Liver (tissue), 8 donors: ENCODE measurements at regions not wholly inside any gene's neighbourhood (a gene's known extent, or its start where the extent isn't known, plus 50 kb on each side); places are given as distances from the start of the nearest gene placed in this dataset.

Experiments
- DNase-seq: peaks from one replicate; pipeline ENCODE4 v3.0.0-alpha.2; 2017; ENCODE audit warnings: low spot score
- H3K27ac ChIP-seq, 2 donors: one replicate each; pipeline ENCODE4 v1.7.0; 2013; ENCODE audit warnings: inconsistent platforms in 2 of 2, low read length in 2 of 2, control low read depth in 1 of 2, low read depth in 1 of 2, mild to moderate bottlenecking in 1 of 2
- H3K27me3 ChIP-seq, 4 donors: one replicate each; pipeline versions ENCODE4 v1.6.1 to v1.7.0; 2013; ENCODE audit warnings: low read length in 3 of 4, inconsistent platforms in 1 of 4, mild to moderate bottlenecking in 1 of 4, moderate library complexity in 1 of 4; ENCODE audit not compliant: control insufficient read depth in 4 of 4, insufficient read depth in 4 of 4
- H3K36me3 ChIP-seq, 4 donors: one replicate each; pipeline versions ENCODE4 v1.6.1 to v1.7.0; 2013; ENCODE audit warnings: low read length in 3 of 4, mild to moderate bottlenecking in 3 of 4, low read depth in 1 of 4, moderate library complexity in 1 of 4; ENCODE audit not compliant: control insufficient read depth in 4 of 4, insufficient read depth in 3 of 4
- H3K4me1 ChIP-seq, 4 donors: one replicate each; pipeline versions ENCODE4 v1.6.1 to v1.7.0; 2013; ENCODE audit warnings: low read length in 3 of 4, mild to moderate bottlenecking in 3 of 4, moderate library complexity in 1 of 4; ENCODE audit not compliant: control insufficient read depth in 4 of 4, insufficient read depth in 4 of 4
- H3K4me3 ChIP-seq, 3 donors: one replicate each; pipeline versions ENCODE4 v1.6.1 to v1.7.0; 2013; ENCODE audit warnings: low read length in 3 of 3, control low read depth in 1 of 3, low read depth in 1 of 3, mild to moderate bottlenecking in 1 of 3
- H3K9ac ChIP-seq, 2 donors: one replicate each; pipeline ENCODE4 v1.7.0; 2013; ENCODE audit warnings: low read length in 2 of 2, mild to moderate bottlenecking in 2 of 2, moderate library complexity in 2 of 2, control low read depth in 1 of 2, low read depth in 1 of 2
- H3K9me3 ChIP-seq, 4 donors: one replicate each; pipeline versions ENCODE4 v1.6.1 to v1.7.0; 2013; ENCODE audit warnings: low read length in 3 of 4; ENCODE audit not compliant: control insufficient read depth in 4 of 4
- ATF3 ChIP-seq: IDR thresholded peaks from 2 replicates; pipeline ENCODE4 v1.6.1; 2016; ENCODE audit warnings: antibody characterized with exemption
- CTCF ChIP-seq: fragments of 150-350 bp; IDR thresholded peaks from 2 replicates; pipeline ENCODE4 v1.5.1; 2017; ENCODE audit warnings: improper control_type of control experiment, low read depth, low read length; ENCODE audit not compliant: missing input control
- EGR1 ChIP-seq, 2 donors: IDR thresholded peaks; 2 replicates each; pipeline ENCODE4 v1.6.1; 2016 to 2018; ENCODE audit warnings: antibody characterized with exemption in 2 of 2, low read depth in 2 of 2
- FOXA1 ChIP-seq: IDR thresholded peaks from 2 replicates; pipeline ENCODE4 v1.6.1; 2016; ENCODE audit warnings: antibody characterized with exemption
- FOXA2 ChIP-seq: IDR thresholded peaks from 2 replicates; pipeline ENCODE4 v1.6.1; 2016; ENCODE audit warnings: antibody characterized with exemption
- GABPA ChIP-seq, 2 donors: IDR thresholded peaks in 1 of 2; conservative IDR thresholded peaks in 1 of 2; 2 replicates each; pipeline ENCODE4 v1.6.1; 2016; ENCODE audit warnings: antibody characterized with exemption in 2 of 2, mild to moderate bottlenecking in 1 of 2, moderate library complexity in 1 of 2
- HNF4A ChIP-seq, 2 donors: conservative IDR thresholded peaks; 2 replicates each; pipeline ENCODE4 v1.6.1; 2016; ENCODE audit warnings: antibody characterized with exemption in 2 of 2, mild to moderate bottlenecking in 2 of 2
- HNF4G ChIP-seq: IDR thresholded peaks from 2 replicates; pipeline ENCODE4 v1.6.1; 2016; ENCODE audit warnings: antibody characterized with exemption
- JUND ChIP-seq, 2 donors: IDR thresholded peaks; 2 replicates each; pipeline ENCODE4 v1.6.1; 2016; ENCODE audit warnings: antibody characterized with exemption in 2 of 2
- MAX ChIP-seq: IDR thresholded peaks from 2 replicates; pipeline ENCODE4 v1.6.1; 2016; ENCODE audit warnings: antibody characterized with exemption
- RAD21 ChIP-seq, 2 donors: IDR thresholded peaks; 2 replicates each; pipeline ENCODE4 v1.6.1; 2016; ENCODE audit warnings: antibody characterized with exemption in 2 of 2, mild to moderate bottlenecking in 2 of 2
- SP1 ChIP-seq: IDR thresholded peaks from 2 replicates; pipeline ENCODE4 v1.6.1; 2018; ENCODE audit warnings: antibody characterized with exemption, mild to moderate bottlenecking
- TAF1 ChIP-seq: conservative IDR thresholded peaks from 2 replicates; pipeline ENCODE4 v1.6.1; 2016; ENCODE audit warnings: antibody characterized with exemption, mild to moderate bottlenecking
- YY1 ChIP-seq: IDR thresholded peaks from 2 replicates; pipeline ENCODE4 v1.6.1; 2016; ENCODE audit warnings: antibody characterized with exemption, mild to moderate bottlenecking
- WGBS: extraction: QIAGEN DNeasy Blood & Tissue Kit; methylation state at CpG from one replicate; pipeline ENCODE4 v1.1.7; 2013; 5-methylcytosine and 5-hydroxymethylcytosine counted together
- TF ChIP-seq, protein P1 (sequence below): IDR thresholded peaks from 2 replicates; pipeline ENCODE4 v1.6.1; 2016; ENCODE audit warnings: antibody characterized with exemption
- TF ChIP-seq, protein P2 (sequence below): IDR thresholded peaks from 2 replicates; pipeline ENCODE4 v1.6.1; 2016; ENCODE audit warnings: antibody characterized with exemption, mild to moderate bottlenecking
- donor health status: healthy.
- donor health status: healthy.
- donor health status: healthy.
- donor health status: healthy.
- donor health status: healthy.

DNA sequence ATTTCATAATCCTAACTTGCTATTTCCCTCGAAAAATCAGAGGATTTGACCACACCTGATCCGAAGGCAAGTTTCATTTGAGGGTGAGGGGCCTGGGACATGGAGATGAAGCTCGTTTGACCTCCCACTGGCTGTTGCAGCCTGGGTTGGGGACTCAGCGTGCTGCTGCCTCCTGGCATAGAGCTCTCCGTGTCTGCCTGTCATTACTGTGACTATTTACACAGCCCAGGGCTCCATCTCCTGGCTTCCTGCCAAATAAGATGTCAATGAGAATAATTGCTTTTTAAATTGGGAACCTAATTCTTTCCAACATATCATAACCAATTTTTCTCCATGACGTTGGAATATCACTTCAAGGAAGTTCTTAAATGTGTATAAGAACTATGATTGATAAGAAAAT lies 139.3 kb upstream of the COBL start:
- WGBS: 44% methylated on average over 6 of the region's 6 CpGs
- Histone ChIP-seq H3K9ac (no peak overlapping the region), H3K4me1 (no peaks in the 10 kb centered on the region), H3K9me3 (no peaks in the 10 kb centered on the region), H3K27ac (no peak overlapping the region), H3K36me3 (no peaks in the 10 kb centered on the region), H3K27me3 (peaks cover 0 to 2% (median 0%) of the 10 kb centered on the region in 4 donors), H3K4me3 (no peak overlapping the region)
- no peak for TF ChIP-seq HNF4A (conservative IDR thresholded peaks at IDR 0.05)
- no peak for TF ChIP-seq YY1
- no peak for TF ChIP-seq MAX
- TF ChIP-seq GABPA (IDR thresholded peaks at IDR 0.05 in 1 of 2, conservative IDR thresholded peaks at IDR 0.05 in 1 of 2): no peak
- no peak for TF ChIP-seq FOXA2
- TF ChIP-seq HNF4G: no peak
- TF ChIP-seq CTCF: no peak
- TF ChIP-seq, protein P1, sequence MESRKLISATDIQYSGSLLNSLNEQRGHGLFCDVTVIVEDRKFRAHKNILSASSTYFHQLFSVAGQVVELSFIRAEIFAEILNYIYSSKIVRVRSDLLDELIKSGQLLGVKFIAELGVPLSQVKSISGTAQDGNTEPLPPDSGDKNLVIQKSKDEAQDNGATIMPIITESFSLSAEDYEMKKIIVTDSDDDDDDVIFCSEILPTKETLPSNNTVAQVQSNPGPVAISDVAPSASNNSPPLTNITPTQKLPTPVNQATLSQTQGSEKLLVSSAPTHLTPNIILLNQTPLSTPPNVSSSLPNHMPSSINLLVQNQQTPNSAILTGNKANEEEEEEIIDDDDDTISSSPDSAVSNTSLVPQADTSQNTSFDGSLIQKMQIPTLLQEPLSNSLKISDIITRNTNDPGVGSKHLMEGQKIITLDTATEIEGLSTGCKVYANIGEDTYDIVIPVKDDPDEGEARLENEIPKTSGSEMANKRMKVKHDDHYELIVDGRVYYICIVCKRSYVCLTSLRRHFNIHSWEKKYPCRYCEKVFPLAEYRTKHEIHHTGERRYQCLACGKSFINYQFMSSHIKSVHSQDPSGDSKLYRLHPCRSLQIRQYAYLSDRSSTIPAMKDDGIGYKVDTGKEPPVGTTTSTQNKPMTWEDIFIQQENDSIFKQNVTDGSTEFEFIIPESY: no peak
- no peak for TF ChIP-seq TAF1
- TF ChIP-seq SP1: no peak
- TF ChIP-seq ATF3: no peak
- no peak for TF ChIP-seq FOXA1
- TF ChIP-seq RAD21 (IDR thresholded peaks at IDR 0.05): no peak
- no peak for DNase-seq

GRCh38 chr7:51455513-51455912 lies 138.9 kb upstream of the COBL start:
- H3K36me3 ChIP-seq: no peaks in the 10 kb centered on the region
- 64% methylated on average over 3 of the region's 3 CpGs for WGBS
- H3K27ac ChIP-seq: no peak overlapping the region
- TF ChIP-seq EGR1 (IDR thresholded peaks at IDR 0.05; ENCODE audit: low read depth in 2 of 2) (no peak), FOXA1 (no peak), MAX (no peak), TAF1 (no peak), FOXA2 (no peak), YY1 (no peak), HNF4G (no peak), SP1 (no peak), JUND (IDR thresholded peaks at IDR 0.05) (no peak), ATF3 (no peak), CTCF (no peak), RAD21 (IDR thresholded peaks at IDR 0.05) (no peak)
- TF ChIP-seq, protein P2, sequence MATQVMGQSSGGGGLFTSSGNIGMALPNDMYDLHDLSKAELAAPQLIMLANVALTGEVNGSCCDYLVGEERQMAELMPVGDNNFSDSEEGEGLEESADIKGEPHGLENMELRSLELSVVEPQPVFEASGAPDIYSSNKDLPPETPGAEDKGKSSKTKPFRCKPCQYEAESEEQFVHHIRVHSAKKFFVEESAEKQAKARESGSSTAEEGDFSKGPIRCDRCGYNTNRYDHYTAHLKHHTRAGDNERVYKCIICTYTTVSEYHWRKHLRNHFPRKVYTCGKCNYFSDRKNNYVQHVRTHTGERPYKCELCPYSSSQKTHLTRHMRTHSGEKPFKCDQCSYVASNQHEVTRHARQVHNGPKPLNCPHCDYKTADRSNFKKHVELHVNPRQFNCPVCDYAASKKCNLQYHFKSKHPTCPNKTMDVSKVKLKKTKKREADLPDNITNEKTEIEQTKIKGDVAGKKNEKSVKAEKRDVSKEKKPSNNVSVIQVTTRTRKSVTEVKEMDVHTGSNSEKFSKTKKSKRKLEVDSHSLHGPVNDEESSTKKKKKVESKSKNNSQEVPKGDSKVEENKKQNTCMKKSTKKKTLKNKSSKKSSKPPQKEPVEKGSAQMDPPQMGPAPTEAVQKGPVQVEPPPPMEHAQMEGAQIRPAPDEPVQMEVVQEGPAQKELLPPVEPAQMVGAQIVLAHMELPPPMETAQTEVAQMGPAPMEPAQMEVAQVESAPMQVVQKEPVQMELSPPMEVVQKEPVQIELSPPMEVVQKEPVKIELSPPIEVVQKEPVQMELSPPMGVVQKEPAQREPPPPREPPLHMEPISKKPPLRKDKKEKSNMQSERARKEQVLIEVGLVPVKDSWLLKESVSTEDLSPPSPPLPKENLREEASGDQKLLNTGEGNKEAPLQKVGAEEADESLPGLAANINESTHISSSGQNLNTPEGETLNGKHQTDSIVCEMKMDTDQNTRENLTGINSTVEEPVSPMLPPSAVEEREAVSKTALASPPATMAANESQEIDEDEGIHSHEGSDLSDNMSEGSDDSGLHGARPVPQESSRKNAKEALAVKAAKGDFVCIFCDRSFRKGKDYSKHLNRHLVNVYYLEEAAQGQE: no peak
- H3K4me3 ChIP-seq: no peak overlapping the region
- H3K9me3 ChIP-seq: no peaks in the 10 kb centered on the region
- DNase-seq: no peak
- H3K4me1 ChIP-seq: no peaks in the 10 kb centered on the region
- H3K27me3 ChIP-seq: peaks cover 0 to 2% (median 0%) of the 10 kb centered on the region in 4 donors
- H3K9ac ChIP-seq: no peak overlapping the region
